ENCODE measurements at regions not wholly inside any gene's neighbourhood (a gene's known extent, or its start where the extent isn't known, plus 50 kb on each side); places are given as distances from the start of the nearest gene placed in this dataset.

DNA sequence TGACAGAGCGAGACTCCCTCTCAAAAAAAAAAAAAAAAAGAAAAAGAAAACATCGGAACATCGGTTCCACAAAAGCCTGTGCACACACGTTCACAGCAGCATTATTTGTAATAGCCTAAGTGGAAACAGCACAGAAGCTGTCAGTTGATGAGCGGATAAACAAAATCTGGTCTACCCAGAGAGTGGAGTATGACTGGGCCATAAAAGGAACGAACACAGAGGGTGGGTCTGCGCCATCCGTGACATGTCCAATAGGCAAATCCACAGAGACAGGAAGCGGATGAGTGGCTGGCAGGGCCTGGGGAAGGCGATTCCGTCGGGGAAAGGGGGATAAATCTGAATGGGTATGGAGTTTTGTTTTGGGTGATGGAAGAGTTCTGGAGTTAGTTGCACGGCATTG is 212.2 kb upstream of the CIBAR2 start:
- dilution Hi-C loops (cut with HindIII; ENCODE audit: low sequenced_read_pairs, unreplicated experiment) (no loop called here), in situ Hi-C loops (cut with MboI; ENCODE audit: low sequenced_read_pairs) (no loop called here), intact Hi-C loops (cut with micrococcal nuclease) (no loop called here)
- Histone ChIP-seq H3K9me1 (ENCODE audit: insufficient read depth, low read length) (no peaks in the 10 kb centered on the region; the same call in 1 of the 2 replicates), H3K4me1 (ENCODE audit: control insufficient read depth, insufficient read depth, low read length) (peaks cover 22% of the 10 kb centered on the region), H3K56ac (ENCODE audit: extremely low read depth, insufficient read depth, low read length) (no peak overlapping the region), H3K27me3 (ENCODE audit: control insufficient read depth, insufficient read depth, low read length) (no peaks in the 10 kb centered on the region), H3K4me3 (ENCODE audit: insufficient read depth, low read depth, low read length) (no peak overlapping the region), H2BK5ac (ENCODE audit: low read depth, low read length, poor library complexity, severe bottlenecking) (no peak overlapping the region), H3K36me3 (ENCODE audit: control insufficient read depth, insufficient read depth, low read length) (no peaks in the 10 kb centered on the region), H3K27ac (ENCODE audit: insufficient read depth, low read length) (no peak overlapping the region), H4K8ac (ENCODE audit: low read depth in 2 of 2, low read length in 2 of 2) (no peak overlapping the region), H3K4ac (ENCODE audit: low read depth, low read length) (no peak overlapping the region), H4K5ac (ENCODE audit: low read depth, low read length) (no peak overlapping the region), H4K91ac (ENCODE audit: insufficient read depth, low read depth, low read length) (no peak overlapping the region), H2BK120ac (ENCODE audit: low read depth, low read length) (no peak overlapping the region), H2BK15ac (ENCODE audit: low read depth, low read length) (no peak overlapping the region), H3K14ac (replicated peaks; ENCODE audit: low read depth, low read length) (no peak overlapping the region), H2BK20ac (ENCODE audit: low read depth, low read length) (no peak overlapping the region), H3K18ac (ENCODE audit: low read depth, low read length) (no peak overlapping the region), H2AFZ (replicated peaks; ENCODE audit: low read length, poor library complexity) (no peak overlapping the region), H3K9me3 (ENCODE audit: control insufficient read depth, insufficient read depth, low read length) (no peaks in the 10 kb centered on the region; the same call in 1 of the 2 replicates), H3K4me2 (ENCODE audit: low read depth, low read length) (no peak overlapping the region), H2AK5ac (ENCODE audit: low read depth, low read length) (no peak overlapping the region), H3K79me1 (ENCODE audit: low read depth in 1 of 2, low read length in 2 of 2) (peaks cover 29 to 65% of the 10 kb centered on the region in 2 experiments), H2AK9ac (replicated peaks; ENCODE audit: low read depth, low read length, poor library complexity) (no peak overlapping the region), H4K20me1 (ENCODE audit: insufficient read depth, low read length) (peaks cover 88% of the 10 kb centered on the region), H3K9ac (ENCODE audit: low read depth, low read length) (no peak overlapping the region), H3K23ac (ENCODE audit: low read depth, low read length) (no peak overlapping the region)
- DNase-seq (no peak), ATAC-seq (ENCODE audit: low read depth) (no peak)
- CTCF ChIA-PET: interaction anchor here (0.7 kb wide), 1 partner anchor 79 kb away, joined by 8 read pairs; no protein-coding TSS in a partner anchor
- POLR2A ChIA-PET (ENCODE audit: unreplicated experiment): no interaction called here
- TF ChIP-seq RCOR1 (IDR thresholded peaks at IDR 0.05; ENCODE audit: insufficient replicate concordance, low read length): no peak
- no TSS peak for BruUV-seq (replicated peaks)
- WGBS, 2 experiments (ENCODE audit: extremely low coverage in 2 of 2, insufficient read length in 1 of 2): 65% methylated on average over 5 of the region's 13 CpGs; no CpG with 5 or more reads in 1 of the 2 experiments

Measured in IMR-90 (cell line).